Keratinocyte (primary cell): ENCODE measurements at regions not wholly inside any gene's neighbourhood (a gene's known extent, or its start where the extent isn't known, plus 50 kb on each side); places are given as distances from the start of the nearest gene placed in this dataset.

ENCODE experiments used
- DNase-seq: peaks from one replicate; pipeline ENCODE4 v3.0.0-alpha.2; 2011; ENCODE audit warnings: low read depth, missing footprints, low spot score
- FAIRE-seq: peaks from 2 replicates; lab custom pipeline; 2011; peaks lifted over from hg19 to GRCh38; lab: Jason Lieb, UNC
- H2AFZ ChIP-seq: 2 replicates; pipeline ENCODE4 v1.6.0; 2012; ENCODE audit warnings: low read length, control low read depth, inconsistent platforms; ENCODE audit not compliant: control insufficient read depth
- H3K27ac ChIP-seq: 2 replicates; pipeline ENCODE4 v1.5.1; 2011; ENCODE audit warnings: low read length; ENCODE audit not compliant: control insufficient read depth, insufficient read depth
- H3K27me3 ChIP-seq: 3 replicates; pipeline ENCODE4 v1.6.0; 2011; ENCODE audit warnings: low read length; ENCODE audit not compliant: control insufficient read depth, insufficient read depth; ENCODE audit errors: extremely low read depth
- H3K36me3 ChIP-seq, 2 experiments: 2 replicates in 1 of 2; 3 replicates in 1 of 2; pipeline ENCODE4 v1.5.1; 2011; ENCODE audit warnings: low read length in 2 of 2, mild to moderate bottlenecking in 1 of 2; ENCODE audit not compliant: control insufficient read depth in 2 of 2, insufficient read depth in 2 of 2; ENCODE audit errors: extremely low read depth in 1 of 2
- H3K4me1 ChIP-seq: 3 replicates; pipeline ENCODE4 v1.5.1; 2011; ENCODE audit warnings: low read length; ENCODE audit not compliant: control insufficient read depth, insufficient read depth; ENCODE audit errors: extremely low read depth
- H3K4me2 ChIP-seq: 3 replicates; pipeline ENCODE4 v1.6.0; 2011; ENCODE audit warnings: low read depth, low read length; ENCODE audit not compliant: control insufficient read depth, insufficient read depth; ENCODE audit errors: extremely low read depth
- H3K4me3 ChIP-seq, 3 experiments: fragments of 200-600 bp in 1 of 3; sonication (generic) in 1 of 3; 2 replicates in 2 of 3; 3 replicates in 1 of 3; pipeline ENCODE4 v1.5.1; 2011 to 2016; ENCODE audit warnings: low read length in 3 of 3, mild to moderate bottlenecking in 3 of 3, control low read depth in 2 of 3, inconsistent platforms in 1 of 3, low read depth in 1 of 3, mixed read lengths in 1 of 3, mixed run types in 1 of 3, moderate library complexity in 1 of 3; ENCODE audit not compliant: control insufficient read depth in 2 of 3, insufficient read depth in 2 of 3; ENCODE audit errors: extremely low read depth in 1 of 3
- H3K79me2 ChIP-seq: 2 replicates; pipeline ENCODE4 v1.6.0; 2012; ENCODE audit warnings: low read length; ENCODE audit not compliant: control insufficient read depth, insufficient read depth
- H3K9ac ChIP-seq: 3 replicates; pipeline ENCODE4 v1.6.0; 2011; ENCODE audit warnings: low read length; ENCODE audit not compliant: control insufficient read depth, insufficient read depth; ENCODE audit errors: extremely low read depth
- H3K9me1 ChIP-seq: 3 replicates; pipeline ENCODE4 v1.6.0; 2011; ENCODE audit warnings: low read length; ENCODE audit not compliant: control insufficient read depth, insufficient read depth; ENCODE audit errors: extremely low read depth
- H3K9me3 ChIP-seq: 2 replicates; pipeline ENCODE4 v1.5.1; 2012; ENCODE audit warnings: low read depth, low read length; ENCODE audit not compliant: control insufficient read depth
- H4K20me1 ChIP-seq: 3 replicates; pipeline ENCODE4 v1.6.0; 2011; ENCODE audit warnings: low read length; ENCODE audit not compliant: control insufficient read depth, insufficient read depth; ENCODE audit errors: extremely low read depth
- EZH2 ChIP-seq: IDR thresholded peaks from one replicate; pipeline ENCODE4 v1.6.1; 2012; ENCODE audit warnings: inconsistent platforms, mild to moderate bottlenecking, low read length, moderate library complexity
- dilution Hi-C: fragments of 300-500 bp; cut with MboI; formaldehyde crosslinking; loops from one replicate; pipeline ENCODE4 v1.7.0; 2020; ENCODE audit warnings: low sequenced_read_pairs; ENCODE audit not compliant: extremely low pct_ligation_motif_present
- TF ChIP-seq, protein P1 (sequence below), 3 experiments: IDR thresholded peaks in 1 of 3; conservative IDR thresholded peaks in 1 of 3; optimal IDR thresholded peaks in 1 of 3; 2 replicates in 2 of 3; 3 replicates in 1 of 3; pipeline versions ENCODE3 to v1.5.1; 2011; ENCODE audit warnings: low read length in 3 of 3, mild to moderate bottlenecking in 3 of 3, moderate library complexity in 2 of 3, control low read depth in 1 of 3, inconsistent platforms in 1 of 3; ENCODE audit not compliant: insufficient read depth in 2 of 3; ENCODE audit errors: extremely low read depth in 1 of 3

- no peak overlapping the region for H2AFZ ChIP-seq
- H4K20me1 ChIP-seq: no peaks in the 10 kb centered on the region
- H3K36me3 ChIP-seq: no peaks in the 10 kb centered on the region
- no peak for DNase-seq
- H3K27ac ChIP-seq: no peak overlapping the region
- H3K9me3 ChIP-seq: no peaks in the 10 kb centered on the region
- TF ChIP-seq, protein P1, sequence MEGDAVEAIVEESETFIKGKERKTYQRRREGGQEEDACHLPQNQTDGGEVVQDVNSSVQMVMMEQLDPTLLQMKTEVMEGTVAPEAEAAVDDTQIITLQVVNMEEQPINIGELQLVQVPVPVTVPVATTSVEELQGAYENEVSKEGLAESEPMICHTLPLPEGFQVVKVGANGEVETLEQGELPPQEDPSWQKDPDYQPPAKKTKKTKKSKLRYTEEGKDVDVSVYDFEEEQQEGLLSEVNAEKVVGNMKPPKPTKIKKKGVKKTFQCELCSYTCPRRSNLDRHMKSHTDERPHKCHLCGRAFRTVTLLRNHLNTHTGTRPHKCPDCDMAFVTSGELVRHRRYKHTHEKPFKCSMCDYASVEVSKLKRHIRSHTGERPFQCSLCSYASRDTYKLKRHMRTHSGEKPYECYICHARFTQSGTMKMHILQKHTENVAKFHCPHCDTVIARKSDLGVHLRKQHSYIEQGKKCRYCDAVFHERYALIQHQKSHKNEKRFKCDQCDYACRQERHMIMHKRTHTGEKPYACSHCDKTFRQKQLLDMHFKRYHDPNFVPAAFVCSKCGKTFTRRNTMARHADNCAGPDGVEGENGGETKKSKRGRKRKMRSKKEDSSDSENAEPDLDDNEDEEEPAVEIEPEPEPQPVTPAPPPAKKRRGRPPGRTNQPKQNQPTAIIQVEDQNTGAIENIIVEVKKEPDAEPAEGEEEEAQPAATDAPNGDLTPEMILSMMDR (optimal IDR thresholded peaks at IDR 0.05 in 1 of 3, IDR thresholded peaks at IDR 0.05 in 1 of 3, conservative IDR thresholded peaks at IDR 0.05 in 1 of 3; ENCODE audit: extremely low read depth in 1 of 3, insufficient read depth in 2 of 3, low read length in 3 of 3): no peak
- no peak for TF ChIP-seq EZH2
- H3K9ac ChIP-seq: no peak overlapping the region
- H3K4me3 ChIP-seq: no peak overlapping the region
- no peak for FAIRE-seq
- no peaks in the 10 kb centered on the region for H3K79me2 ChIP-seq
- dilution Hi-C loops: no loop called here
- H3K27me3 ChIP-seq: no peaks in the 10 kb centered on the region
- H3K9me1 ChIP-seq: no peaks in the 10 kb centered on the region
- peaks cover 18% of the 10 kb centered on the region for H3K4me1 ChIP-seq
- no peak overlapping the region for H3K4me2 ChIP-seq
These were observed 79.4 kb downstream of the LUZP4 start for GRCh38 chrX:115368876-115369275.

DNA sequence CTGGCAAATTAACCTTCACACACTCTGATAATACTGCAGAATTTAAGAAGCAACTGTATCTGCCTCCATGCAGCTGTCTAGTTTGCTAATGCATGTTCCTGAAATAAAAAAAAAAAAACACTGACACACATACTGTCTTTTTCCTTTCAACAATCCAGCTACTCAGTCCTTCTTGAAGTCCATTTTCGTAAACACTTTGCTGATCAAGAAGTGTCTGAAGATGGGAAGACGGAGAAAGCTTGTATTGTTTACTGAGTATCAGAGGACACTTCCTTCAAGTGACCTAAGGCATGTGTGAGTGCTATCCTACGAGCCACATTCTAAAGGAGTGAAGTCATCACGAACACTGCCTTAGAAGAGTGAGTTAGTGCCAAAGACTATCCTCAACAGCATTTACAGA is 82.6 kb downstream of the LUZP4 start:
- dilution Hi-C loops: no loop called here
- Histone ChIP-seq H3K9me3 (no peaks in the 10 kb centered on the region), H3K4me1 (peaks cover 16% of the 10 kb centered on the region), H3K27ac (no peak overlapping the region), H3K4me2 (peak overlapping the region; percentile 30), H3K36me3 (no peaks in the 10 kb centered on the region), H4K20me1 (no peaks in the 10 kb centered on the region), H3K9me1 (no peaks in the 10 kb centered on the region), H2AFZ (no peak overlapping the region), H3K79me2 (no peaks in the 10 kb centered on the region), H3K27me3 (no peaks in the 10 kb centered on the region), H3K9ac (no peak overlapping the region), H3K4me3 (no peak overlapping the region)
- FAIRE-seq (peak; percentile 36), DNase-seq (no peak)
- TF ChIP-seq, protein P1 (optimal IDR thresholded peaks at IDR 0.05 in 1 of 3, IDR thresholded peaks at IDR 0.05 in 1 of 3, conservative IDR thresholded peaks at IDR 0.05 in 1 of 3; ENCODE audit: extremely low read depth in 1 of 3, insufficient read depth in 2 of 3, low read length in 3 of 3): no peak
- no peak for TF ChIP-seq EZH2
